ENCODE measurements at regions not wholly inside any gene's neighbourhood (a gene's known extent, or its start where the extent isn't known, plus 50 kb on each side); places are given as distances from the start of the nearest gene placed in this dataset.

DNA sequence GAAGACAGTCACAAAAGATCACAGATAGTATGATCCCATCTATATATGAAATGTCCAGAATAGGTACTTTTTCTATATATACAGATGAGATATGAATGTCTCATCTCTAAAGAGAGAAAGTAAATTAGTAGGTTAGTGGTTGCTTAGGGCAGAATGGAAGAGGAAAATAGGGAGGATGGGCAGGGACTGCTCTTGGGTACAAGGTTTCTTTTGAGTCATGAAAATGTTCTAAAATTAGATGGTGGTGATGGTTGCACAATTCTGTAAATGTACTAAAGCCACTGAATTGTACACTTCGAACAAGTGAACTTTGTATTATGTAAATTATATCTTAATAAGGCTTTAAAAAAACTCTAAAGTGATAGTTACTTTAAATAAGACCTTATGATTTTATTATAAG, 59.6 kb upstream of the GRAMD2B start:
- Mint-ChIP-seq H3K9me3 (no peaks in the 10 kb centered on the region), H3K4me1 (no peaks in the 10 kb centered on the region), H3K27ac (no peak overlapping the region), H3K4me3 (no peak overlapping the region), H3K27me3 (peaks cover 8% of the 10 kb centered on the region), H3K36me3 (ENCODE audit: low read depth) (no peaks in the 10 kb centered on the region)
- POLR2A ChIA-PET: no interaction called here
- intact Hi-C loops (cut with micrococcal nuclease): no loop called here
- DNase-seq (no peak), ATAC-seq (ENCODE audit: low read depth) (no peak)
- TF ChIP-seq, protein P1, sequence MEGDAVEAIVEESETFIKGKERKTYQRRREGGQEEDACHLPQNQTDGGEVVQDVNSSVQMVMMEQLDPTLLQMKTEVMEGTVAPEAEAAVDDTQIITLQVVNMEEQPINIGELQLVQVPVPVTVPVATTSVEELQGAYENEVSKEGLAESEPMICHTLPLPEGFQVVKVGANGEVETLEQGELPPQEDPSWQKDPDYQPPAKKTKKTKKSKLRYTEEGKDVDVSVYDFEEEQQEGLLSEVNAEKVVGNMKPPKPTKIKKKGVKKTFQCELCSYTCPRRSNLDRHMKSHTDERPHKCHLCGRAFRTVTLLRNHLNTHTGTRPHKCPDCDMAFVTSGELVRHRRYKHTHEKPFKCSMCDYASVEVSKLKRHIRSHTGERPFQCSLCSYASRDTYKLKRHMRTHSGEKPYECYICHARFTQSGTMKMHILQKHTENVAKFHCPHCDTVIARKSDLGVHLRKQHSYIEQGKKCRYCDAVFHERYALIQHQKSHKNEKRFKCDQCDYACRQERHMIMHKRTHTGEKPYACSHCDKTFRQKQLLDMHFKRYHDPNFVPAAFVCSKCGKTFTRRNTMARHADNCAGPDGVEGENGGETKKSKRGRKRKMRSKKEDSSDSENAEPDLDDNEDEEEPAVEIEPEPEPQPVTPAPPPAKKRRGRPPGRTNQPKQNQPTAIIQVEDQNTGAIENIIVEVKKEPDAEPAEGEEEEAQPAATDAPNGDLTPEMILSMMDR (IDR thresholded peaks at IDR 0.05): no peak
- CTCF ChIA-PET: no interaction called here

DNA sequence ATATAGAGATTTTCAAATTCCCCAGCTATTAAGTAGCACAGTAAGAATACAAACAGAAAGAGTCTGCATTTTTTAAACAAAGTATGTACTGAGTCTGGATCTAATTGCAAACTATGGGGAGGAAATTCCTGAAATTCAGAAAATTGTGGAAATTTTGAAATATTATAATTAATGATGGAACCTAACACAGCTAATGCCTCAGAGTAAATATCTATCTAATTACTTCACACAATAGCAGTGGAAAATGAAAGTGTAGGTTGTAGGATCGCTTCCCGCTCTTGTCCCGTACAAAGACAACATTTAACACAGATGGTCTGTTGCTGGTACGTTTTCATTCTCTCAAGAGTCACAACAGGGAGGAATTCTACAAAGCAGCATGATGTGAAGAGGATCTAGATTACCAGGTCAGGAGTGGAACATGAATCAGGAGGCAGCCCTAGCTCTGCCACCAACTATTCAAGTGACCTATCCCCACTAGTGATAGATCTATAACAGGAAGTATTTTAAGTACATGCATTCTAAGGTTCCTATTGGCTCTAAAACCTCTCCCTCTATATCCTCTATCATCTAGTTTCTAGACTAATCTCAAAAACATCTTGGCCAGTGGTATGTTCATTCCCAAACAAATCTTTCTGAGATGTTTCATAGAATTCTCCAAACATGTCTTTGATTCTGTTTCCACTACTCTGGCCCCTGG, 58.9 kb upstream of the GRAMD2B start:
- intact Hi-C loops (cut with micrococcal nuclease): no loop called here
- Mint-ChIP-seq H3K9me3 (no peaks in the 10 kb centered on the region), H3K27ac (no peak overlapping the region), H3K36me3 (ENCODE audit: low read depth) (no peaks in the 10 kb centered on the region), H3K4me3 (no peak overlapping the region), H3K4me1 (no peaks in the 10 kb centered on the region), H3K27me3 (peaks cover 10% of the 10 kb centered on the region)
- POLR2A ChIA-PET: no interaction called here
- TF ChIP-seq, protein P1 (IDR thresholded peaks at IDR 0.05): no peak
- ATAC-seq (ENCODE audit: low read depth) (no peak), DNase-seq (no peak)
- CTCF ChIA-PET: no interaction called here

DNA sequence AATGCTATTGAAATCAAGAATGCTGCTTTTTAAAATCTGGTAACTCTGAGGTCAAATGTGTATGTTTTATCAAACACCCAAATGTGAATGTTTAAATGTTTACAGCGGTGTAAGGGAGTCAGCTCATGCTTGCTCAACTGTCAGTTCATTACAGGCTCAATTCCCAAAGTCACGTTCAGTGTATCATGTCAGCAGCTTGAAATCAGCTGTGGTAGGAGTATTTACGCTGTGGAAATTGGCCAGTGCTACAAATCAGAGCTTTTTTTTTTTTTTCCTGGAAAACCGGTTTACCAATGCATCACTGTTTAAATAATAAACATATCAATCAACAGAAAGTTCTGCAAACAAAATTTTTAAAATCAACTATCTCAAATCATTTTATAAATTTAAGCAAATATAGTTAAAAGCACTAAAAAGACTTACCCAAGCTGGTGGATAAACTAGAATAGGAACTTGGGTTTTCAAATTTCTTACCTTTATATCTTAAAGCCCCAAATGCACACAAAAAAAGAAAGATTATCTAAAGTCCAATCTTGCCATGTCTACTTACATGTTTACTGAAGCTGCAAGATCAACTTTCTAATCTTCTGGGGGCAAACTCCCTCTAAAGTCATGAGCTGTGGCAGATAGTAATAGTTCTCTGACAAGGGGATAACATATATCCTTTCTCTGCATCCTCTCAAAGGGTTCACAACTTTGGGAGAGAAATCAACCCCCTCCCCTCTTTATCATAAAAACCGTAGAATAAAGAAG, 57.6 kb upstream of the GRAMD2B start:
- H3K36me3 Mint-ChIP-seq (ENCODE audit: low read depth): no peaks in the 10 kb centered on the region
- no peak overlapping the region for H3K27ac Mint-ChIP-seq
- TF ChIP-seq, protein P1 (IDR thresholded peaks at IDR 0.05): no peak
- DNase-seq: no peak
- H3K9me3 Mint-ChIP-seq: no peaks in the 10 kb centered on the region
- intact Hi-C loops (cut with micrococcal nuclease): no loop called here
- CTCF ChIA-PET: no interaction called here
- no peak for ATAC-seq (ENCODE audit: low read depth)
- H3K4me3 Mint-ChIP-seq: no peak overlapping the region
- peaks cover 5% of the 10 kb centered on the region for H3K27me3 Mint-ChIP-seq
- POLR2A ChIA-PET: no interaction called here
- no peaks in the 10 kb centered on the region for H3K4me1 Mint-ChIP-seq

DNA sequence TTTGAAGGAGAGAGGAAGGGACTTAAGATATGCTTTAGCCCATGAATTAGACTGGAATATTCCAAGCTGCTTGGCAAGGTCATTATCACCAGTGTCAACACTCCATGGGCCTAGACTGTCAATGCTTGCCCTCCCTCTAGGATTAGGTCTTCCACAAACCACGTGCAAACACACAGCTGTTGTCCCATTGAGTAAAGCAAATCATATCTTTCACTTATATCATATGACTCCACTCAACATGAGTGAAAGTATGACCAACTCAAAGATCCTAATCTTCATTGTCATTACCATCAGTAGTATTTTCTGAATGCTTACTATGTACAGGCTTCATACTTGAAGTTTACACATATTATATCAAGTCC, 57.0 kb upstream of the GRAMD2B start:
- Mint-ChIP-seq H3K27me3 (peaks cover 7% of the 10 kb centered on the region), H3K36me3 (ENCODE audit: low read depth) (no peaks in the 10 kb centered on the region), H3K27ac (no peak overlapping the region), H3K4me3 (no peak overlapping the region), H3K4me1 (no peaks in the 10 kb centered on the region), H3K9me3 (no peaks in the 10 kb centered on the region)
- ATAC-seq (ENCODE audit: low read depth) (no peak), DNase-seq (no peak)
- ChIA-PET POLR2A (no interaction called here), CTCF (no interaction called here)
- intact Hi-C loops (cut with micrococcal nuclease): no loop called here
- TF ChIP-seq, protein P1 (IDR thresholded peaks at IDR 0.05): no peak

DNA sequence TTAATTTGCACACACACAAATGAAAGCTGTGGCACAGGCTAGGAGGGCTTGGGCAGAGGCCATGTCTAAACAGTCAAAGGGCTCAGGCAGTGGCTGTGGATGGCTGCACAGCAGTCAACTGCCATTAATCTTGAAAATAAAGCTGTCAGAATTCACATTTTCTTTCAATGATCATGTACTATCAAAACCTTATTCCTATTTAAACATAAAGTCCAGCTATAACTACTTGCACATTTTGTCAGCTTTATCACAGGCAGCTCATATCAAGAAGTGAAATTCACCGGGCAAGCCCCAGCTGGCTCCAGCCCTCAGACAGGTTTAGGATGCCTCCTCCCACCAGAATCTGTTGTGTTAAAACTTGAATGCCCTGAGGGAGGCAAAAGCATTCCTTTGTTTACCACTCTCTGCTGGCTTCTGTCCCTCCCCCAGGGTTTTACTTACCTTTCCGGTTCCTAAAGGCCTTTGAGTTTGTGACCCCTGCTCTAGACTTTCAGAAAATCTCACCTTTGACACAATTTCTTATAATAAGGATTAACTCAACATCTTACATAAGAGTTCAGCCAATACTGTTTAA, 54.9 kb upstream of the GRAMD2B start:
- POLR2A ChIA-PET: no interaction called here

More for the DNA sequence above, 54.9 kb upstream of the GRAMD2B start:
- H3K27ac Mint-ChIP-seq: no peak overlapping the region
- CTCF ChIA-PET: no interaction called here
- no peaks in the 10 kb centered on the region for H3K4me1 Mint-ChIP-seq
- DNase-seq (no peak), ATAC-seq (ENCODE audit: low read depth) (no peak)
- H3K4me3 Mint-ChIP-seq: no peak overlapping the region
- H3K27me3 Mint-ChIP-seq: peaks cover 7% of the 10 kb centered on the region
- no peaks in the 10 kb centered on the region for H3K9me3 Mint-ChIP-seq
- intact Hi-C loops (cut with micrococcal nuclease): no loop called here
- H3K36me3 Mint-ChIP-seq (ENCODE audit: low read depth): no peaks in the 10 kb centered on the region
- TF ChIP-seq, protein P1 (IDR thresholded peaks at IDR 0.05): no peak
